AG04450 (cell line): ENCODE measurements at regions not wholly inside any gene's neighbourhood (a gene's known extent, or its start where the extent isn't known, plus 50 kb on each side); places are given as distances from the start of the nearest gene placed in this dataset.

Experiments
- CTCF ChIA-PET: fragments of 300-600, 350-600 bp; formaldehyde crosslinking; extraction: SDS; loops from one replicate; lab custom pipeline; 2022; ENCODE audit warnings: antibody characterized with exemption, inconsistent platforms; lab: Charles Lee
- POLR2A ChIA-PET: fragments of 350-600 bp; formaldehyde crosslinking; extraction: SDS; loops from one replicate; lab custom pipeline; 2021; ENCODE audit warnings: antibody characterized with exemption, inconsistent platforms; lab: Yijun Ruan, JAX
- DNase-seq: peaks from one replicate; pipeline ENCODE4 v3.0.0-alpha.2; 2011; ENCODE audit warnings: low read depth, low spot score
- H3K27ac ChIP-seq: one replicate; pipeline ENCODE4 v1.5.1; 2012; ENCODE audit warnings: low read depth, low read length, control low read depth
- H3K27me3 ChIP-seq: one replicate; pipeline ENCODE4 v1.6.0; 2012; ENCODE audit warnings: low read length; ENCODE audit not compliant: control insufficient read depth, insufficient read depth
- H3K4me3 ChIP-seq: 2 replicates; pipeline ENCODE4 v1.5.1; 2011; ENCODE audit warnings: mild to moderate bottlenecking, low read depth, low read length, control low read depth
- H3K9me3 ChIP-seq: 2 replicates; pipeline ENCODE4 v1.5.1; 2012; ENCODE audit warnings: low read length; ENCODE audit not compliant: control insufficient read depth, insufficient read depth
- TF ChIP-seq, protein P1 (sequence below): IDR thresholded peaks from 2 replicates; pipeline ENCODE4 v1.5.1; 2011; ENCODE audit warnings: low read depth, low read length, control low read depth, inconsistent platforms

DNA sequence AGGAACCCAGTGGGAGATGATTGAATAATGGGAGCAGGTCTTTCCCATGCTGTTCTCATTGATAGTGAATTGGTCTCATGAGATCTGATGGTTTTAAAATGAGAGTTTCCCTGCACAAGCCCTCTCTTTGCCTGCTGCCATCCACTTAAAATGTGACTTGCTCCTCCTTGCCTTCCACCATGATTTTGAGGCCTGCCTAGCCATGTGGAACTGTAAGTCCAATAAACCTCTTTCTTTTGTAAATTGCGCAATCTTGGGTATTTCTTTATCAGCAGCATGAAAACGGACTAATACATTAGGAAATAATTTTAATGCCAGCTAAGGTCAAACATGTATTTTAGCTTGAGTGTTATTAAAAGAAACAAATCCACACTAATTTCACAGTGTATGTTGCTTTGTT is 517.6 kb upstream of the ALCAM start:
- Histone ChIP-seq H3K27me3 (no peaks in the 10 kb centered on the region), H3K4me3 (no peak overlapping the region), H3K27ac (no peak overlapping the region), H3K9me3 (peaks cover 15% of the 10 kb centered on the region)
- ChIA-PET POLR2A (no interaction called here), CTCF (no interaction called here)
- no peak for DNase-seq
- TF ChIP-seq, protein P1, sequence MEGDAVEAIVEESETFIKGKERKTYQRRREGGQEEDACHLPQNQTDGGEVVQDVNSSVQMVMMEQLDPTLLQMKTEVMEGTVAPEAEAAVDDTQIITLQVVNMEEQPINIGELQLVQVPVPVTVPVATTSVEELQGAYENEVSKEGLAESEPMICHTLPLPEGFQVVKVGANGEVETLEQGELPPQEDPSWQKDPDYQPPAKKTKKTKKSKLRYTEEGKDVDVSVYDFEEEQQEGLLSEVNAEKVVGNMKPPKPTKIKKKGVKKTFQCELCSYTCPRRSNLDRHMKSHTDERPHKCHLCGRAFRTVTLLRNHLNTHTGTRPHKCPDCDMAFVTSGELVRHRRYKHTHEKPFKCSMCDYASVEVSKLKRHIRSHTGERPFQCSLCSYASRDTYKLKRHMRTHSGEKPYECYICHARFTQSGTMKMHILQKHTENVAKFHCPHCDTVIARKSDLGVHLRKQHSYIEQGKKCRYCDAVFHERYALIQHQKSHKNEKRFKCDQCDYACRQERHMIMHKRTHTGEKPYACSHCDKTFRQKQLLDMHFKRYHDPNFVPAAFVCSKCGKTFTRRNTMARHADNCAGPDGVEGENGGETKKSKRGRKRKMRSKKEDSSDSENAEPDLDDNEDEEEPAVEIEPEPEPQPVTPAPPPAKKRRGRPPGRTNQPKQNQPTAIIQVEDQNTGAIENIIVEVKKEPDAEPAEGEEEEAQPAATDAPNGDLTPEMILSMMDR = no peak

DNA sequence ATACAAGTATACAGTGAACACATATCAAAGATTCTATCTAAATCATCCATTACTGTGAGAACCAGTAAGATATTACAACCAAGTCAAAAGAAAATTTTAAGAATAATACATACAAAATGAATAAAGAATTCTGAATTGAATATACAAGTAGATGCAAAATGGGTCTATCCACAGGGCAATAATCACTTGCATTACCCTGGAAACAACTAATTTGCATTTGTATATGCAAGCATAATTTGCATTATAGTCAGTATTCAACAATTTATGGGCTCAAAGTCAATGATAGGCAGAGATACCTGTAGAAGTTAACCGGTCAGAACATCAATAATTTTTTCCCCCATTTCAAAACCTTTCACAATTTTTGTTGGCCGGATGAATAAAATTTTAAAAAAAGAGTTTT is 512.2 kb upstream of the ALCAM start:
- DNase-seq = no peak
- CTCF ChIA-PET = interaction anchor here (0.7 kb wide), 1 partner anchor 514 kb away, joined by 4 read pairs; no protein-coding TSS in a partner anchor
- no peak overlapping the region for H3K27ac ChIP-seq
- TF ChIP-seq, protein P1 = no peak
- no peak overlapping the region for H3K4me3 ChIP-seq
- H3K9me3 ChIP-seq = 0 out of 2 replicates have a peak, but pooled peaks cover 2% of the 10 kb centered on the region
- POLR2A ChIA-PET = no interaction called here
- H3K27me3 ChIP-seq = no peaks in the 10 kb centered on the region

DNA sequence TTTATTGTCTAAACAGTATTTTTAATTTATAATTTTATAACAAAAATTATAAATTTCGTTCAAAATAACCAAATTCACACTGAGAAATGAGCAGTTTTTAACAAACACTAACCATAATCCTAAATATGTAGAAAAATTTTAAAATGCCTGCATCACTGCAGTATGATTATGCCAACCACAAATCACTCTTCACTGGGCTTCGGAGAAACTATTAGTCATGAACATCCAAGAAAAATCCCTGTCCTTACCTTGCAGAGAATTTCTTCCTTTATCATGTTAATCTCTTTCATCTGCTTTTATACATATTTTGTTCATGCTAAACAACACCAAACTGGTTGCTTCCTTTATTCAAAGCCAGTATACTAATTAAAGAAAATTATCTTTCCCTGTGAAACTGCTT is 511.0 kb upstream of the ALCAM start:
- no peak for DNase-seq
- no peaks in the 10 kb centered on the region for H3K27me3 ChIP-seq
- CTCF ChIA-PET = no interaction called here
- POLR2A ChIA-PET = no interaction called here
- H3K9me3 ChIP-seq = 0 out of 2 replicates have a peak, but pooled peaks cover 2% of the 10 kb centered on the region
- H3K4me3 ChIP-seq = no peak overlapping the region
- TF ChIP-seq, protein P1 = no peak
- no peak overlapping the region for H3K27ac ChIP-seq

DNA sequence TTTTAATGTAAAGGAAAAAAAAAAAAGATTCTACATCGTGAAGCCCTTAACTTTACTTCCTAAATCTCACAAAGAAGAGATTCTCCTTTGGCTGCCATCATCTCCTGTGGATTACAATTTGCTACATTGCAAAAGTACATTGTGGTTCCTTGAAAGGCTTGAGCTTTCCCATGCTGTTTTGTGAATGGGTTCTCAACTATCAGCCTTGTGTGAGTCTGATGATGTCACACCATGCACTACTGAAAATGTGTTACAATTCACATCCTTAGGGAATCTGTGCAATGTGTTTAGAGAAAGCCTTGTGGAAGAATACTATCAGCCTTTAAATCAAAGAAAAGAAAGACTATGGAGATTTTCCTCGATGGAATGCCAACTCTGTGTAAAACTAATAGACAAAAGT is 510.0 kb upstream of the ALCAM start:
- 0 out of 2 replicates have a peak, but pooled peaks cover 2% of the 10 kb centered on the region for H3K9me3 ChIP-seq
- DNase-seq = no peak
- H3K27me3 ChIP-seq = no peaks in the 10 kb centered on the region
- ChIA-PET CTCF (no interaction called here), POLR2A (no interaction called here)
- TF ChIP-seq, protein P1 = no peak
- no peak overlapping the region for H3K27ac ChIP-seq
- no peak overlapping the region for H3K4me3 ChIP-seq

DNA sequence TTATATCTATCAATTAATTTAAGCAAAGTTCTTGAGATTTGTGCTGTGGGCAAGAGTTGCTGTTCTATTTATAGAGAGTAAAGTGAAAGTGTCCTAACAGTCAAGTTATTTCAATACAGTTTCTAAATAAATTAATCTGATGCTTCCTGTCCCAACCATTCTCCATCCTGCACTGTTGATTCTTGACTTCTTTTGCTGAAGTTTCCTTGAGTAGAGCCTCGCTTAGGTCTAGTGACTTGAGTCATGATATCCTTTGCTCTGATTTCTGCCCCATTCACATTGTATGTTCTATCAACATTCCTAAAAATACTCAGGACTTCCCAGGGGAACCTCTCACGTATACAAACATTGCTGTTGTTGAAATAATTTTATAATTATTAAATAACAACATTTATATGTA is 498.4 kb upstream of the ALCAM start:
- H3K27ac ChIP-seq = no peak overlapping the region
- H3K9me3 ChIP-seq = no peaks in the 10 kb centered on the region
- no peaks in the 10 kb centered on the region for H3K27me3 ChIP-seq
- ChIA-PET POLR2A (no interaction called here), CTCF (no interaction called here)
- DNase-seq = no peak
- no peak overlapping the region for H3K4me3 ChIP-seq
- TF ChIP-seq, protein P1 = no peak
